H1 (cell line): ENCODE measurements at regions not wholly inside any gene's neighbourhood (a gene's known extent, or its start where the extent isn't known, plus 50 kb on each side); places are given as distances from the start of the nearest gene placed in this dataset.

Experiments used
- CTCF ChIA-PET: fragments of 300-600 bp; sonication (Branson Sonifier 250); formaldehyde crosslinking; loops from one replicate; lab custom pipeline; 2021; ENCODE audit not compliant: partially characterized antibody; lab: Charles Lee
- POLR2A ChIA-PET: fragments of 300-600 bp; sonication (Branson Sonifier 250); formaldehyde crosslinking; loops from one replicate; lab custom pipeline; 2021; ENCODE audit warnings: inconsistent platforms; ENCODE audit not compliant: partially characterized antibody; lab: Charles Lee
- DNase-seq, 2 experiments: peaks; one replicate each; pipeline versions ENCODE4 v3.0.0 to v3.0.0-alpha.2; 2010 to 2022; ENCODE audit warnings: low spot score in 2 of 2, low read depth in 1 of 2, mixed read lengths in 1 of 2
- FAIRE-seq: peaks from 2 replicates; lab custom pipeline; 2011; peaks lifted over from hg19 to GRCh38; lab: Jason Lieb, UNC
- H2AFZ ChIP-seq: 2 replicates; pipeline ENCODE4 v1.8.1; 2012; ENCODE audit warnings: low read length, inconsistent platforms
- H2AK5ac ChIP-seq: 2 replicates; pipeline ENCODE4 v1.6.1; 2013; ENCODE audit warnings: low read depth, low read length
- H2BK120ac ChIP-seq: replicated peaks from 2 replicates; pipeline ENCODE3; 2013; ENCODE audit warnings: low read depth, low read length, inconsistent platforms
- H2BK12ac ChIP-seq: 2 replicates; pipeline ENCODE4 v1.6.1; 2013; ENCODE audit warnings: low read depth, low read length
- H2BK15ac ChIP-seq: 2 replicates; pipeline ENCODE4 v1.6.1; 2013; ENCODE audit warnings: low read length
- H2BK20ac ChIP-seq: 2 replicates; pipeline ENCODE4 v1.6.1; 2013; ENCODE audit warnings: low read length
- H2BK5ac ChIP-seq: 2 replicates; pipeline ENCODE4 v1.6.1; 2013; ENCODE audit warnings: low read depth, low read length
- H3K14ac ChIP-seq: 2 replicates; pipeline ENCODE4 v1.6.1; 2013; ENCODE audit warnings: inconsistent platforms; ENCODE audit not compliant: insufficient read length
- H3K18ac ChIP-seq: 2 replicates; pipeline ENCODE4 v1.6.1; 2013; ENCODE audit warnings: low read length; ENCODE audit errors: extremely low read depth
- H3K23ac ChIP-seq: 2 replicates; pipeline ENCODE4 v1.6.1; 2013; ENCODE audit warnings: inconsistent platforms; ENCODE audit not compliant: insufficient read length
- H3K23me2 ChIP-seq: 2 replicates; pipeline ENCODE4 v1.6.1; 2013; ENCODE audit warnings: low read depth, low read length
- H3K27ac ChIP-seq: 2 replicates; pipeline ENCODE4 v1.6.1; 2011; ENCODE audit warnings: low read depth, low read length, inconsistent platforms
- H3K27me3 ChIP-seq, 4 experiments: replicated peaks in 1 of 4; 1 replicate in 1 of 4; 2 replicates in 3 of 4; pipeline versions ENCODE4 v1.6.1 to v1.8.1; 2011 to 2013; ENCODE audit warnings: low read length in 3 of 4, mild to moderate bottlenecking in 3 of 4, inconsistent platforms in 2 of 4, mixed read lengths in 2 of 4, moderate library complexity in 1 of 4; ENCODE audit not compliant: control insufficient read depth in 3 of 4, insufficient read depth in 3 of 4; ENCODE audit errors: extremely low read depth in 1 of 4
- H3K36me3 ChIP-seq, 4 experiments: 2 replicates each; pipeline versions ENCODE4 v1.6.1 to v1.8.1; 2011 to 2013; ENCODE audit warnings: mild to moderate bottlenecking in 4 of 4, low read length in 3 of 4, moderate library complexity in 2 of 4, control low read depth in 1 of 4, inconsistent platforms in 1 of 4; ENCODE audit not compliant: insufficient read depth in 4 of 4, control insufficient read depth in 2 of 4
- H3K4ac ChIP-seq: replicated peaks from 2 replicates; pipeline ENCODE3; 2013; ENCODE audit warnings: low read length, low read depth, mixed read lengths, inconsistent platforms; ENCODE audit not compliant: insufficient read length
- H3K4me1 ChIP-seq, 4 experiments: replicated peaks in 1 of 4; 1 replicate in 1 of 4; 2 replicates in 3 of 4; pipeline versions ENCODE4 v1.6.1 to v1.8.1; 2011 to 2013; ENCODE audit warnings: low read length in 3 of 4, inconsistent platforms in 2 of 4, mixed read lengths in 1 of 4; ENCODE audit not compliant: insufficient read depth in 4 of 4, control insufficient read depth in 3 of 4
- H3K4me2 ChIP-seq, 2 experiments: 2 replicates each; pipeline versions ENCODE4 v1.6.1 to v1.8.1; 2011 to 2013; ENCODE audit warnings: low read depth in 2 of 2, low read length in 2 of 2, control low read depth in 1 of 2, inconsistent platforms in 1 of 2, mild to moderate bottlenecking in 1 of 2; ENCODE audit not compliant: insufficient read depth in 1 of 2
- H3K4me3 ChIP-seq, 4 experiments: fragments of 200-600, 300-600 bp in 1 of 4; sonication (generic), shearing (Covaris generic), sonication (Bioruptor Twin) in 1 of 4; 2 replicates each; pipeline versions ENCODE4 v1.5.1 to v1.8.1; 2011 to 2016; ENCODE audit warnings: low read length in 4 of 4, low read depth in 3 of 4, control low read depth in 2 of 4, inconsistent platforms in 2 of 4, mild to moderate bottlenecking in 2 of 4, mixed read lengths in 1 of 4, moderate library complexity in 1 of 4; ENCODE audit not compliant: insufficient read depth in 2 of 4; ENCODE audit errors: extremely low read depth in 1 of 4
- H3K56ac ChIP-seq: replicated peaks from 2 replicates; pipeline ENCODE3; 2013; ENCODE audit warnings: low read depth, mild to moderate bottlenecking, mixed read lengths, low read length, inconsistent platforms; ENCODE audit not compliant: insufficient read length
- H3K79me1 ChIP-seq: 2 replicates; pipeline ENCODE4 v1.6.1; 2013; ENCODE audit warnings: low read depth, low read length, control low read depth
- H3K79me2 ChIP-seq, 2 experiments: 2 replicates each; pipeline versions ENCODE4 v1.6.1 to v1.8.1; 2012 to 2013; ENCODE audit warnings: low read length in 2 of 2, mild to moderate bottlenecking in 2 of 2, inconsistent platforms in 1 of 2; ENCODE audit not compliant: insufficient read depth in 2 of 2, control insufficient read depth in 1 of 2
- H3K9ac ChIP-seq, 4 experiments: replicated peaks in 1 of 4; 1 replicate in 1 of 4; 2 replicates in 3 of 4; pipeline versions ENCODE4 v1.6.1 to v1.8.1; 2011 to 2013; ENCODE audit warnings: low read depth in 3 of 4, low read length in 3 of 4, control low read depth in 2 of 4, mild to moderate bottlenecking in 2 of 4, moderate library complexity in 2 of 4, inconsistent platforms in 1 of 4; ENCODE audit errors: extremely low read depth in 1 of 4
- H3K9me3 ChIP-seq, 2 experiments: 2 replicates each; pipeline versions ENCODE4 v1.6.1 to v1.8.1; 2012 to 2013; ENCODE audit warnings: mild to moderate bottlenecking in 2 of 2, moderate library complexity in 2 of 2, control low read depth in 1 of 2, inconsistent platforms in 1 of 2, low read depth in 1 of 2, low read length in 1 of 2, mixed read lengths in 1 of 2; ENCODE audit not compliant: insufficient read depth in 2 of 2
- H4K20me1 ChIP-seq, 2 experiments: replicated peaks in 1 of 2; 2 replicates each; pipeline versions ENCODE3 to v1.8.1; 2011 to 2013; ENCODE audit warnings: inconsistent platforms in 2 of 2, low read length in 2 of 2, mild to moderate bottlenecking in 1 of 2; ENCODE audit not compliant: insufficient read depth in 2 of 2, control insufficient read depth in 1 of 2
- H4K5ac ChIP-seq: 2 replicates; pipeline ENCODE4 v1.6.1; 2013; ENCODE audit warnings: low read length, low read depth, mixed read lengths, inconsistent platforms; ENCODE audit not compliant: insufficient read length
- H4K8ac ChIP-seq: 2 replicates; pipeline ENCODE4 v1.8.0; 2013; ENCODE audit warnings: mild to moderate bottlenecking, moderate library complexity, low read length, inconsistent platforms; ENCODE audit not compliant: insufficient read depth; ENCODE audit errors: extremely low read depth
- H4K91ac ChIP-seq: replicated peaks from 2 replicates; pipeline ENCODE3; 2013; ENCODE audit warnings: low read length, mixed read lengths, inconsistent platforms; ENCODE audit not compliant: insufficient read length
- BRCA1 ChIP-seq: IDR thresholded peaks from 2 replicates; pipeline ENCODE4 v1.6.1; 2012; ENCODE audit warnings: low read depth, low read length, improper control_type of control experiment
- CTBP2 ChIP-seq: IDR thresholded peaks from 2 replicates; pipeline ENCODE4 v1.7.0; 2011; ENCODE audit warnings: borderline replicate concordance, mild to moderate bottlenecking, moderate library complexity, mixed read lengths, low read length; ENCODE audit not compliant: insufficient read depth, insufficient read length
- POLR2AphosphoS5 ChIP-seq: IDR thresholded peaks from 2 replicates; pipeline ENCODE4 v1.6.1; 2011; ENCODE audit warnings: low read depth, low read length
- RXRA ChIP-seq: IDR thresholded peaks from 2 replicates; pipeline ENCODE4 v1.6.1; 2011; ENCODE audit warnings: low read depth, mild to moderate bottlenecking, low read length, moderate library complexity; ENCODE audit not compliant: insufficient read depth
- WGBS, 2 experiments: shearing (Covaris generic) in 1 of 2; methylation state at CpG; one replicate each; pipeline versions ENCODE4 v1.1.6 to v1.1.7; 2013 to 2015; ENCODE audit warnings: low lambda C conversion rate in 2 of 2, mixed read lengths in 2 of 2, inconsistent platforms in 1 of 2, low coverage in 1 of 2, missing lambda C conversion rate in 1 of 2; ENCODE audit not compliant: insufficient replicate concordance in 2 of 2, insufficient coverage in 1 of 2, insufficient read length in 1 of 2; ENCODE audit errors: extremely low coverage in 1 of 2, missing lambda C conversion rate in 1 of 2; 5-methylcytosine and 5-hydroxymethylcytosine counted together

DNA sequence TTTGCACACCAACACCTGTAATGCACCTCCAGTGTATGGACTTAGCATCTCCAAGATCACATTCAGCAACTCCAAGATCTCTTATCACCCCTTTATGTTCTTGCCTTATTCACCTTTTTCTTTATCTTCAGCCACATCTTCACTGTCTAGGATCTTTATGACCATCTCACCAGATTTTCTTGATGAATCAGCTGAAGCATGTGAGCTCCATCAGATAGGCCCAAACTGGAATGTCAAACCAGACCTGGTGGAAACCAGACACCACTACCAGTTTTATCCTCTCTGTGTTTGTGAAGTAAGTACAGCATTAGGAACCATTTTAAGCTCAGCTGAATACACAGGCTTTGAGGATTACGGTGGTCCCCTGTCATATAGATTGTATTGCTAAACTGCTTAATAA is 330.4 kb upstream of the NDN start:
- 100% methylated on average over 1 of the region's 1 CpG; no CpG with 5 or more reads in 1 of the 2 experiments for WGBS, 2 experiments
- no peak overlapping the region for H2BK120ac ChIP-seq
- H2BK12ac ChIP-seq = no peak overlapping the region
- no peaks in the 10 kb centered on the region for H4K20me1 ChIP-seq
- no peak overlapping the region for H4K91ac ChIP-seq
- no peak overlapping the region for H3K18ac ChIP-seq
- no peak overlapping the region for H2BK5ac ChIP-seq
- no peaks in the 10 kb centered on the region for H3K36me3 ChIP-seq
- ChIA-PET CTCF (interaction anchor here (0.6 kb wide), 1 partner anchor 1019 kb away, joined by 5 read pairs; no protein-coding TSS in a partner anchor), POLR2A (no interaction called here)
- H2AFZ ChIP-seq = no peak overlapping the region
- H3K4ac ChIP-seq = no peak overlapping the region
- H3K79me2 ChIP-seq = no peaks in the 10 kb centered on the region
- H3K23me2 ChIP-seq = no peaks in the 10 kb centered on the region
- H2BK20ac ChIP-seq = no peak overlapping the region
- H2AK5ac ChIP-seq = no peak overlapping the region
- no peak overlapping the region for H3K4me2 ChIP-seq
- H3K56ac ChIP-seq = no peak overlapping the region
- no peak overlapping the region for H3K9ac ChIP-seq
- no peak overlapping the region for H2BK15ac ChIP-seq
- H4K8ac ChIP-seq = no peak overlapping the region
- no peaks in the 10 kb centered on the region for H3K4me1 ChIP-seq
- no peaks in the 10 kb centered on the region for H3K27me3 ChIP-seq
- TF ChIP-seq POLR2AphosphoS5 = no peak
- TF ChIP-seq BRCA1 = no peak
- TF ChIP-seq RXRA = no peak
- no peak for TF ChIP-seq CTBP2
- TF ChIP-seq, all 59 proteins: peak for 0
- Histone ChIP-seq H3K23ac (no peak overlapping the region), H3K14ac (no peak overlapping the region), H3K27ac (no peak overlapping the region), H3K4me3 (no peak overlapping the region), H4K5ac (no peak overlapping the region), H3K79me1 (no peaks in the 10 kb centered on the region), H3K9me3 (peaks cover 8 to 20% of the 10 kb centered on the region in 2 experiments; a peak in 3 of 4 replicates)
- DNase-seq (no peak), FAIRE-seq (no peak)
